HFFc6 (cell line): ENCODE measurements at regions not wholly inside any gene's neighbourhood (a gene's known extent, or its start where the extent isn't known, plus 50 kb on each side); places are given as distances from the start of the nearest gene placed in this dataset.
A peak's percentile ranks its signal among the peaks of the same experiment; 100 is the strongest.
"Not testable (repeated sequence)": the region's sequence is repeated elsewhere in the genome, so short reads cannot be mapped to it uniquely, and the experiment has no call there.

Experiments
- DNase-seq: peaks from one replicate; pipeline ENCODE4 v3.0.0-alpha.2; 2018
- H3K27ac Mint-ChIP-seq: 2 replicates; pipeline ENCODE4 v1.8.0; 2020; ENCODE audit warnings: mild to moderate bottlenecking, mixed read lengths
- H3K27me3 Mint-ChIP-seq: 2 replicates; pipeline ENCODE4 v1.8.0; 2021; ENCODE audit warnings: mild to moderate bottlenecking, moderate library complexity, mixed read lengths; ENCODE audit not compliant: insufficient read depth
- H3K36me3 Mint-ChIP-seq: 2 replicates; pipeline ENCODE4 v1.8.0; 2021; ENCODE audit warnings: low read depth, mixed read lengths
- H3K4me1 Mint-ChIP-seq: 2 replicates; pipeline ENCODE4 v1.8.0; 2020; ENCODE audit warnings: low read depth, mixed read lengths
- H3K4me3 Mint-ChIP-seq: 2 replicates; pipeline ENCODE4 v1.8.0; 2020; ENCODE audit warnings: mild to moderate bottlenecking, moderate library complexity, mixed read lengths
- H3K9me3 Mint-ChIP-seq: 2 replicates; pipeline ENCODE4 v1.8.0; 2020; ENCODE audit warnings: mild to moderate bottlenecking, mixed read lengths
- TF ChIP-seq, protein P1 (sequence below): fragments of 200-600 bp; sonication (generic); IDR thresholded peaks from 2 replicates; pipeline ENCODE4 v1.5.0; 2021; ENCODE audit warnings: antibody characterized with exemption, mild to moderate bottlenecking

DNA sequence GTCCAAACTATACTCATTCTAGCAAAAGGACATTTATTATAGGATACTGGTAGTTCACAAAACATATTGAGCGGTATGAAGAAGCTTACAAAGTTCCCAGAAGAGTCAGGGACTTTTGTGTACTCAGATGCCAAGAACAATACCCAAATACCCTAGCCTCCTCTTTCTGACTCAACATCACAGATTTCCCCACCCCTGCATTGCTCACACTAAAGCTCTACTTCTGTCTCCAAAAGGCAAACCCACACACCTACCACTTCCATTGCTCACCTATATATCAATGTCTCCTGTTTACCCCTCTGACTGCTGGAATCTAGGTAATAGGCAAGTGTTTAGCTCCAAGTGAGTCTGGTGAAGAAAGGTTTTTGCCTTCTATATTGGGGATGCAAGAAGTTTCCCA, 100.7 kb upstream of the HCCS start:
- no peaks in the 10 kb centered on the region; the same call in 1 of the 2 replicates for H3K27me3 Mint-ChIP-seq
- no peaks in the 10 kb centered on the region for H3K9me3 Mint-ChIP-seq
- no peak overlapping the region for H3K4me3 Mint-ChIP-seq
- H3K27ac Mint-ChIP-seq = no peak overlapping the region
- H3K4me1 Mint-ChIP-seq = peaks cover 6% of the 10 kb centered on the region; the same call in 1 of the 2 replicates
- H3K36me3 Mint-ChIP-seq = no peaks in the 10 kb centered on the region; the same call in 1 of the 2 replicates
- no peak for DNase-seq
- TF ChIP-seq, protein P1, sequence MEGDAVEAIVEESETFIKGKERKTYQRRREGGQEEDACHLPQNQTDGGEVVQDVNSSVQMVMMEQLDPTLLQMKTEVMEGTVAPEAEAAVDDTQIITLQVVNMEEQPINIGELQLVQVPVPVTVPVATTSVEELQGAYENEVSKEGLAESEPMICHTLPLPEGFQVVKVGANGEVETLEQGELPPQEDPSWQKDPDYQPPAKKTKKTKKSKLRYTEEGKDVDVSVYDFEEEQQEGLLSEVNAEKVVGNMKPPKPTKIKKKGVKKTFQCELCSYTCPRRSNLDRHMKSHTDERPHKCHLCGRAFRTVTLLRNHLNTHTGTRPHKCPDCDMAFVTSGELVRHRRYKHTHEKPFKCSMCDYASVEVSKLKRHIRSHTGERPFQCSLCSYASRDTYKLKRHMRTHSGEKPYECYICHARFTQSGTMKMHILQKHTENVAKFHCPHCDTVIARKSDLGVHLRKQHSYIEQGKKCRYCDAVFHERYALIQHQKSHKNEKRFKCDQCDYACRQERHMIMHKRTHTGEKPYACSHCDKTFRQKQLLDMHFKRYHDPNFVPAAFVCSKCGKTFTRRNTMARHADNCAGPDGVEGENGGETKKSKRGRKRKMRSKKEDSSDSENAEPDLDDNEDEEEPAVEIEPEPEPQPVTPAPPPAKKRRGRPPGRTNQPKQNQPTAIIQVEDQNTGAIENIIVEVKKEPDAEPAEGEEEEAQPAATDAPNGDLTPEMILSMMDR = no peak

DNA sequence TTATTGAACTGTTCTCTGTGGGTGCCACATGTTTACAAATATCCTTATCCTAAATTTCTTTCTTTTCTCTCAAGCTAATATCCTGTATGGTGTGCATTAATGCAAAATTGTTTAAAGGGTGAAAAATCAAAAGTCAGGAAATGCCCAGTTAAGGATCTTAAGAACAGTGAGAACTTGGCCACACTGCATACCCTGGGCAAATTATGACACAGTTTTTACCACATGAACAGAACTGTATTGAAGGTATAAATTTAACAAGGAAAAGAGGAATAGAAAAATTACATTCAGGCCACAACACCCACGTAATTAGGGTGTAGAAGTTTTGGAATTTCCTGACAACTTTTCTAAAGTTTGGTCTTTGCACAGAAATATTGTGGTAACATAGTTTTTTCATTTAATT, 94.4 kb upstream of the HCCS start:
- H3K9me3 Mint-ChIP-seq = no peaks in the 10 kb centered on the region
- TF ChIP-seq, protein P1 = no peak
- peaks cover 6% of the 10 kb centered on the region; the same call in 1 of the 2 replicates for H3K4me1 Mint-ChIP-seq
- no peak overlapping the region for H3K27ac Mint-ChIP-seq
- no peaks in the 10 kb centered on the region; the same call in 1 of the 2 replicates for H3K27me3 Mint-ChIP-seq
- H3K4me3 Mint-ChIP-seq = no peak overlapping the region
- DNase-seq = no peak
- H3K36me3 Mint-ChIP-seq = no peaks in the 10 kb centered on the region

DNA sequence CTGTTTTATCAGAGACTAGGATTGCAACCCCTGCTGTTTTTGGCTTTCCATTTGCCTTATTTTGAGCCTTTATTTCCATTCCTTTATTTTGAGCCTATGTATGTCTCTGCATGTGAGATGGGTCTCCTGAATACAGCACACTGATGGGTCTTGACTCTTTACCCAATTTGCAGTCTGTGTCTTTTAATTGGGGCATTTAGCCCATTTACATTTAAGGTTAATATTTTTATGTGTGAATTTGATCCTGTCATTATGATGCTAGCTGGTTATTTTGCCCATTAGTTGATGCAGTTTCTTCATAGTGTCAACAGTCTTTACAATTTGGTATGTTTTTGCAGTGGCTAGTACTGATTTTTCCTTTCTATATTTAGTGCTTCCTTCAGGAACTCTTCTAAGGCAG, 88.5 kb upstream of the HCCS start:
- H3K36me3 Mint-ChIP-seq, H3K9me3 Mint-ChIP-seq, H3K4me1 Mint-ChIP-seq, DNase-seq, H3K4me3 Mint-ChIP-seq, H3K27me3 Mint-ChIP-seq, H3K27ac Mint-ChIP-seq: not testable (repeated sequence)

DNA sequence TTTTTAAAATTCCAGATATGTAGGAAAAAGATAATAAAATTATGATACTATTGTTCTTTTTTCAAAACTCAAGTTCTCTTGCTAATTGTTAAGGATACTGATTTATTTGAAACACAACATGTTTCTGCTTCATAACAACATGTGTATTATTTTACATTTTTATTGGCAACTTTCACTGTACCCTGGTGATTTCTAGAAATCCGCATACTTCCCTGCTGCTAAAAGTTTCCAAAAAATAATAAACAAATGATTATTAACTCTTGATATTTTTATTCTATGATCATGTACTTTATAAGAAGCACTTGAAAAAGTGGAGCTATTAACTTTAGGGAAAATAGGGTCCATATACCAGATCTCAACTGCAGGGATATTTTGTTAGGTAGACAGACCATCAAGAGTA, 71.2 kb upstream of the HCCS start:
- Mint-ChIP-seq H3K9me3 (no peaks in the 10 kb centered on the region), H3K36me3 (no peaks in the 10 kb centered on the region), H3K4me1 (no peaks in the 10 kb centered on the region), H3K4me3 (no peak overlapping the region), H3K27me3 (peaks cover 1% of the 10 kb centered on the region; the same call in 1 of the 2 replicates), H3K27ac (no peak overlapping the region)
- TF ChIP-seq, protein P1 = no peak
- no peak for DNase-seq

DNA sequence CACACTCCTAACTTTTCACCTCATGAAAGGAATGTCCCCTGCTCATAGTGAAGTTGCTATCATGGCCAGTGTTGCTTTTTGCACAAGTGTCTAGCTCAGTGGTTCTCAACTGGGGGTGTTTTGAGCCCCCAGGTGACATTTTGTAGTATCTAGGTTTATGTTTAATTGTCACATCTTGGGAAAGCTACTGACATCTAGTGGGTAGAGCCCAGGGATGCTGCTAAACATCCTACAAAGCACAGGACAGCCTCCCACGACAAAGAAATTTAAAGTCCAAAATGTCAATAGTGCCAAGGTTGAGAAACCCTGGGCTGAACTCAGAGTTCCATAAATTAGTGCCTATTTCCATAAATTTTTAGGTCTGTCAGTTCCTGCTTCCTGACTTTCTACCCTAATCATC, 70.7 kb upstream of the HCCS start:
- Mint-ChIP-seq H3K4me1 (no peaks in the 10 kb centered on the region), H3K9me3 (no peaks in the 10 kb centered on the region), H3K4me3 (no peak overlapping the region), H3K36me3 (no peaks in the 10 kb centered on the region), H3K27me3 (peaks cover 1% of the 10 kb centered on the region; the same call in 1 of the 2 replicates), H3K27ac (no peak overlapping the region)
- TF ChIP-seq, protein P1 = peak; percentile 27; the same call in 1 of the 2 replicates
- DNase-seq = no peak

DNA sequence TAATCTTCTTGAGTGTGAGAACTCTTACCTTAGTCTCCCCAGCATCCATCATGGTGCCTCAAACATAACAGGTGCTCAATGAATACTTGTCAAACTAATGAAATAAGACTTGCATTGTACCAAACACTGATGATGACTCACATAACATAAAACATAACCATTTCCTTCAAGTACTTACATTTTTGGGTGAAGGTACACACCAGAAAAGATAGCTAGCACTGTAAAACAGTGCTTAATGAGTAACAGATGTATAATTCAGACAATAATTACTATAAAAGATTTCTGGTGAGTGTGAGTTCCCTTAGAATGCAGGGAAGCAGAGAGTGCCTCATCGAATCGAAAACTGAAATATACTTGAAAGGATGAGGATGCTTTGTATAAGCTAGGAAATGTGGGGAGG, 70.1 kb upstream of the HCCS start:
- TF ChIP-seq, protein P1 = no peak
- Mint-ChIP-seq H3K9me3 (no peaks in the 10 kb centered on the region), H3K4me1 (no peaks in the 10 kb centered on the region)

More for the DNA sequence above, 70.1 kb upstream of the HCCS start:
- H3K4me3 Mint-ChIP-seq = no peak overlapping the region
- no peak for DNase-seq
- peaks cover 1% of the 10 kb centered on the region; the same call in 1 of the 2 replicates for H3K27me3 Mint-ChIP-seq
- no peaks in the 10 kb centered on the region for H3K36me3 Mint-ChIP-seq
- no peak overlapping the region for H3K27ac Mint-ChIP-seq
